ENCODE measurements at regions not wholly inside any gene's neighbourhood (a gene's known extent, or its start where the extent isn't known, plus 50 kb on each side); places are given as distances from the start of the nearest gene placed in this dataset.

- TF ChIP-seq ZNF219 (CRISPR knock-in tag; IDR thresholded peaks at IDR 0.05; ENCODE audit: borderline replicate concordance) (no peak), CTCF (IDR thresholded peaks at IDR 0.05) (no peak), ZBTB21 (CRISPR knock-in tag; IDR thresholded peaks at IDR 0.05; ENCODE audit: borderline replicate concordance) (no peak)
These were observed 149.5 kb downstream of the MEX3B start for GRCh38 chr15:81896356-81896755.
